ENCODE measurements at regions not wholly inside any gene's neighbourhood (a gene's known extent, or its start where the extent isn't known, plus 50 kb on each side); places are given as distances from the start of the nearest gene placed in this dataset.

DNA sequence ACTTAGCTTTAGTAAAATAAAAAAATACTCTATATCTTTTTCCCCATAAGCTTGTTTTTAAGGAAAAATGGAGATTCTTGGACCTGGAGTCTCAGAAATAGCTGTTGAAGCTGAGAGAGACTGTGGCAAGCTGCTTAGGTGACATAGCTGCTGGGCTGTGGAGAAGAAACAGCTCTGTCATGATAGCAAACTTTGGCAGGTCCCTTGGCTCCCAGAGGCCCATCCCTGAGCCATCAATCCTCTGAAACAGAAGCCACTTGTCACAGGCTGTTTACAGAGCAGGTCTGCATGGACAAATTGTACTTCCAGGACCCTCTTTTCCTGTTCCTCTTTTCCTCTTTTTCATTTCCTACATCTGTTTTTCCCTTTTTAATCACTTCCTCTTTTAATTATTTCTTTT lies 1370.1 kb upstream of the CRIM1 start:
- DNase-seq (ENCODE audit: low read depth in 3 of 3): no peak

DNA sequence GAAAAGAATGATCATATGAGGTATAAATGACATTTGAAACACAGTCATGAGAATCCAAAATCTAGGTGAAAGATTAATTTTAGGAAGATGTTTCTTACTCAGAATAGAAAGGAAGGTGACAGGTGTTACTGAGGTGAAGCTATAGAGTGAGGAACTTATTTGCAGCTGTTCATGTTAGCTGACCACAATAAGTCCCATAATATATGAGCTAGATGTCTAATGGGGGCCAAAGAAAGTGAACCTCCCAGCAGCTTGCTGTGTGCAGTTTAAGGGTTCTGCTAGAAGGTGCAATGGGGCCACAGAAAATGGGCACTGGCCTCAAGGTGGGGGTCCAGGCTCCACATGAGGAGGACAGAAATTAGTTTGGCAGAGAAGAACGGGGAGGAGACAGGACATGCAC lies 1374.9 kb upstream of the CRIM1 start:
- DNase-seq (ENCODE audit: low read depth in 3 of 3): no peak

DNA sequence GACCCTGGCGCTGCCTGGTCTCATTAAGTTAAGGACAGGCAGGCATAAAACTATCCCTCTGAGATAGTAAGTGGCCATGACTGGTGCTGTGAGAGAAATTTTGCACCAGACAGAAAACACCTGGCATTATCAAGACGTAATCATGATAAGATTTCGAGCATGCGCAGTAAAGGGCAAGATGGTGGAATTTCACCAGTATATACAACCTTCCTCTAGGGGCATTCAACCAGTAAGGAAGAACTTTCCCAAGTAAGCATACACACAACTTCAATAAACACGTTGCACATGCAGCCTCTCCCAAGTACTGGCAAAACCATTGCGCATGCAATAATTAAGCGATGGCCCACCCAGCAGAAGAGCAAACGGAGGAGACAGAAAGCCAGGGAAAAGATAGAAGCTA lies 1376.4 kb upstream of the CRIM1 start:
- DNase-seq (ENCODE audit: low read depth in 3 of 3): no peak

DNA sequence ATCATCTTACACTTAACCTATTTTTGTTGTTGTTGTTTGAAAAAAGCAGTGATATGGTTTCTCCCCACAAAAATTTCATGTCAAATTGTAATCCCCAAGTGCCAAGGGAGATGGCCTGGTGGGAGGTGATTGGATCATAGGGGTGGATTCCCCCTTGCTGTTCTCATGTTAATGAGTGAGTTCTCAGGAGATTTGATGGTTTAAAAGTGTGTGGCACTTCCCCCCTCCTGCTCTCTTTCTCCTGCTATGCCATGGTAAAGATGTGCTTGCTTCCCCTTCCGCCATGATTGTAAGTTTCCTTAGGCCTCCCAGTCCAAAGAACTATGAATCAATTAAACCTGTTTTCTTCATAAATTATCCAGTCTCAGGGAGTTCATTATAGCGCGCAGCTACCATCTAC lies 1362.7 kb upstream of the FAM98A start:
- DNase-seq (ENCODE audit: low read depth in 3 of 3): no peak

DNA sequence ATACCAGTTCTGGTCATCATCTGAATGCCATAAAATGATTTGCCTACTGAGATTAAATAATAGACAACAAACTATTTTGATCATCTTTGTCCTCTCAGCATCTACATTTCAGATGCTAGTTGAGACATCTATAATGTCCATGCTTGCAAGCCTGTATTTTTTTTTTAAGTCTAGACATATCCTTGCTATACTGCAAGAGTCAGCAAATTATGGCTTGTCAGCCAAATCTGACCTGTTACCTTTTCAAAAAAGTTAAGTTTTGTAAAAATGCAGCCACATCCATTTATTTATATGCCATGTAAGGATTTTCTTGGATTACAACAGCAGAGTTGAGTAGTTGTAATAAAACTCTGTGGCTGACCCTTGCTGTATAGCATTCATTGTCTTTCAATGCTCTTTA lies 1355.7 kb upstream of the FAM98A start:
- no peak for DNase-seq (ENCODE audit: low read depth in 3 of 3)

DNA sequence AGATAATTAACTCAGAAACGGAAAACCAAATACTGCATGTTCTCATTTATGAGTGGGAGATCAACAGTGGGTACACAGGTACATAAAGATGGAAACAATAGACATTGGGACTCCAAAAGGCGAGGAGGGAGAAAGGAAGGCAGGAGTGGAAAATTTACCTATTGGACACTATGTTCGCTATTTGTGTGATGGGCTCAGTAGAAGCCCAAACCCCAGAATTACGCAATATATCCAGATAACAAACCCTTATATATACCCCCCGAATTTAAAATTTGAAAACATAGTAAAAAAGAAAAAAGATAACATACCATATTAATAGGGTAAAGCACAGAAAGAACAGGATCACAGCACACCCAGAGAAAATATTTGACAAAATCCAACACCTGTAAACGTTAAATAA lies 1351.7 kb upstream of the FAM98A start:
- DNase-seq (ENCODE audit: low read depth in 3 of 3): no peak

DNA sequence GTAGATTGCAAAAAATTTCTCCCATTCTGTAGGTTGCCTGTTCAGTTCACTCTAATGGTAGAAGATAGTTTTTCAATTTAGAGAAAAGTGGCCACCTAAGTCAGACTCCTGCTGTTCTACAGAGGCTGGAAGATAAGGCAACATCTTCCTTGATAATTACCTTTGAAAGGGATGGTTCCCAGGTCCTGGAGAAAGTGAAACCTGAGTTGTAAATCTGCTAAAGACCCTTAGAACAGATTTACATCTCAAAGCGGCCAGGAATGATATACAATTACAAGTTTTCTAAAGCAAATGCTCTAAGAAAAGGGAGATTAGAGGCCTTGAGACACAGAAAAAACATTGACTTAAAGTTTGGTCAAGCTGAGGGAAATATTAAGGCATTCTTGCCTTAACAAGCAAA lies 1350.2 kb upstream of the FAM98A start:
- DNase-seq (ENCODE audit: low read depth in 3 of 3): no peak

DNA sequence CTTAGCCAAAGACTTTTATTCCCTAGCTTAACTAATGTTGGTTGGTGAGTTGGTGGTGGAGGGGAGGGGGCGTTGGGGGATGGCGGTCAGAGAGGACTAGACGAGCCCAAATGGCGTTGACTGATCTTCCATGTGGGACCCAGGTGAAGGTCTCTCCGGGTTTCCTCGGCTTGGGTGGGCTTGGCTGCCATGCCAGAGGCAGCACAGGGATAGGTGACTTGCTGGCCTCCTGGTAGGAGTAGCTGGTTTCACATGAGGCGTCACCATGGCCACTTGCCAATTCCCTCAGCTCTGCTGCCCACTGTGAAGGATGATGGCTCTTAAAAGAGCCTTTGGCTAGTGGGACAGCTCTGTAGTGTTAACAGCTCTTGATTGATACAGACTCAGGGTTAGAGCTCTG lies 1337.0 kb upstream of the FAM98A start:
- DNase-seq (ENCODE audit: low read depth in 3 of 3): no peak

DNA sequence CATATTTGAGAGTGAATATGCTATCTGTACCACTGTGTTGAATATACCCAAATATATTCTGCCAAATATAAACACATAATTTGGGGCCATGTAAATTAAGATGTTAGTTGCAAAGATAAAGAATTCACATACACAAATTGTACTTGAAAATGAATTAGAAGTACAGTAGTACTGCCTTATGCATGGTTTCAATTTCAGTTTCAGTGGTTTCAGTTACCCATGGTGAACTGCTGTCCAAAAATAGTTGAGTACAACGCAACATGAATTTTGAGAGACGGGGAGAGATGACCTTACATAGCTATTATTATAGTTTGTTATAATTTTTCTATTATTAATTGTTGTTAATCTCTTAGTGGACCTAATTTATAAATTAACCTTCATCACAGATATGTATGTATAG lies 1313.0 kb upstream of the FAM98A start:
- DNase-seq (ENCODE audit: low read depth in 3 of 3): no peak

DNA sequence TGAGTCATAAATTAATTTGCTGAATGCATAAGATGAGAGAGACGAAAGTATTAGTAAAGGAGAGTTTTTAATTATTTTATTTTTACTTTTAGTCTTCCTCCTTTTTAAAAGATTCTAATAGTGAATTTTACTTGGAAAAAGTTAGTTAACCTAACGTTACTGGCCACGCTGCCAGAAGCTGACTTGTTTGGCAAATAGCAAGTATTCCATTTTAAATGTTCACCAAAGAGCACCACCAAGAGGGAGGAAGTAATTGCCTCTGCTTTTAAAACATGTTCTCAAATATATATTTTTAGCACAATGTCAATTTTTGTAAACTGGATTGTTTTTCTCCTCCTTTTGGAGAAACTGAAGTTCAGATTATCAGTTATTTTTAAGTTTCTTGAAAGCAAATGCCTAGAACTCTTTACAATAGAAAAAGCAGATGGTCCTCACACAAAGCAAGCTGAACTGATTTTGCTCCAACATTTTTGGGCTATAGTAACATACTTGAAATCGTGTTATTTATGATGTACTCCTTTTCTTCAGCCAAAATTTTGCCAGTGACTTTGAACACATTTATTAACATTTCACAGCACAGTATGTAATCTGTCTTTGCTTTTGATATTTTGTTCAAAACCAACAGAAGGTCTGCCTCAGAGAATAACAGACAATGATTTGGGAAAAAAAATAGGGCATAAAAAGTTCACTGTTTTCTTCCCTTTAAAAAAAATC lies 1311.0 kb upstream of the FAM98A start:
- no peak for DNase-seq (ENCODE audit: low read depth in 3 of 3)

DNA sequence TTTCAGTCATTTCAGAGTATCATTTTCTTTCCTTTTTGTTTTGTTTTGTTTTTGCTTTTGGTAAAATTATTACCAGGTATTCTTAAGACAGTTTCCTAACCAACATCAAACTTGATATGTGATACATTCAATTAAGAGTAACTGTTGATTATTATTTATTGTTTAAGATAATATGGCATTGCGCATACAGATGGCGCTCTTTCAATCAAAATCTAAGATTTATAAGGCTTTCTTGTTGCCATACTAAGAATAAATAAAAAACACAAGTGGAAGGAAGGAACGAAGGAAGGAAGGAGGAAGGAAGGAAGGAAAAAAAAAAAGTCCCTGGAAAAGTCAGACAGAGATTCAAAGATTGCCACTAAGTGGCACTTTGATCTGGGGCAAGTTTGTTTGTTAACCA lies 1308.7 kb upstream of the FAM98A start:
- no peak for DNase-seq (ENCODE audit: low read depth in 3 of 3)

DNA sequence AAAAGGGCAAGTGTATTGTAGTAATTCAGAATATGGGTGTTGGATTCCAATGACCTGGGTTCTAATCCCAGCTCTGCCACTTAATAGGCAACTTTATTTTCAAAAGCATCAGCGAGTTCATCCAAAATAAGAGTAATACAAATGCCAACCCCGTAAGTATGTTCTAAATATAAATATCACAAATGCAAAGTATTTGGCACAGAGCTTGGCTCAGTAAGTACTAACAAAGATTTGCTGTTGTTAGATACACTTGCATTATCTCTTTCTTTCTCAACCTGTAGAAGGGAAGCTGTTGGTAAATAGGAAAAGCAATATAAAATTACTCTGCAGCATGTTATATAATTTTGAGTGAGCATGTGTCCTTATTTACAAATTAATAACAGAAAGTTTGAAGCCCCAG lies 1302.6 kb upstream of the FAM98A start:
- DNase-seq (ENCODE audit: low read depth in 3 of 3): no peak

DNA sequence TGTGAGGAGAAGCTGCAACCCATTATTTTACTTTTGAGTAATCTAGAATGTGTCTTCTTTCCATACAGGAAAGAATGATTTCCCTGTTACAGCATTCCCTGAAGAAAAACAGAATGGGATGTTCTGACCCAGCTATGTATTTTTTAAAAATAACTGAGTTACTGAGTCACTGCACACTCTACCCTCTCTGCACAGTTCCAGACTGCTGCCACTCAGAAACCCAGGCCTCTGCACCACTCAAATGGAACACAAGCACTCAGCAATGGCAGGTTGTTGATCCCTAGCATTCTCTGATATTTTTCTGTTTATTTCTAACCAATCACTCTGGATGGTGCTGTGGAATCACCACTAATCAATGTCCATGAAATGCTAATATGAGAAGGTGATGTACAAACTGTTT lies 1300.0 kb upstream of the FAM98A start:
- no peak for DNase-seq (ENCODE audit: low read depth in 3 of 3)

DNA sequence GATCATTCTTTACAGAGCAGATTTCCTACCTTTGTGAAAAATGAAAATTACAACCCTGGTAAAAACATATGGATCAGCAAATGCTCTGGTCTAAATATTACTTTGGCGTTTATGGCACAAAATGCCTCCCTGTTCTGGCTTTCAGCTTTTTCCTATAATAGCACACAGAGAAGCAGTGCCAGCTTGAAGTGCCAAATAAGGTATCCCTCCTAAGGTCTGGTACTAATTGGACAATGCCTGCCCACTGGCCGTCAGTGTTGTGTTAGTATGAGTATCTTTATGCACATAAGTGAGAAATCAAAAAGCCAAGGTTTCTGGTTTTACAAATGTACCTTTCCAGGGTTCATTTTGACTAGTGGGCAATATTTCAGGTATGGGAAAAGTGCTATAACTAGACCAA lies 1293.7 kb upstream of the FAM98A start:
- no peak for DNase-seq (ENCODE audit: low read depth in 3 of 3)

DNA sequence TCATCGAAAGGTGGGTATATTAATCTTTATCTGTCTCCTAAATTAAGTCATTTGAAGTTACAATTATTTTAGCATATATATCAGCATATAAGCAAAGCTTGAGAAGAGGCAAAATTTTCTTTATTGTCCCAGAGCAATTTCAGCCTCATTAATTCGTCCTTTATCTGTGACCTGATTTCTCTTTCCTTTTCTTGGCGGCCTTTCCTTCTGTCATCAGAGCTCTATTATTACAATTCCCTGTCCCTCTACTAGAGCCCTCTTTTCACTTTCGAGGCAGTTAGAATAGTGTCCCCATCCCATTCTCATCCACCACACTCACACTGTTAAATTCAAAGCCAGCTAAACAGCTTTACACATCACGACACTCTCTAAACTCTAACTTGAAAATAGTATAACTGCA lies 1293.2 kb upstream of the FAM98A start:
- no peak for DNase-seq (ENCODE audit: low read depth in 3 of 3)

DNA sequence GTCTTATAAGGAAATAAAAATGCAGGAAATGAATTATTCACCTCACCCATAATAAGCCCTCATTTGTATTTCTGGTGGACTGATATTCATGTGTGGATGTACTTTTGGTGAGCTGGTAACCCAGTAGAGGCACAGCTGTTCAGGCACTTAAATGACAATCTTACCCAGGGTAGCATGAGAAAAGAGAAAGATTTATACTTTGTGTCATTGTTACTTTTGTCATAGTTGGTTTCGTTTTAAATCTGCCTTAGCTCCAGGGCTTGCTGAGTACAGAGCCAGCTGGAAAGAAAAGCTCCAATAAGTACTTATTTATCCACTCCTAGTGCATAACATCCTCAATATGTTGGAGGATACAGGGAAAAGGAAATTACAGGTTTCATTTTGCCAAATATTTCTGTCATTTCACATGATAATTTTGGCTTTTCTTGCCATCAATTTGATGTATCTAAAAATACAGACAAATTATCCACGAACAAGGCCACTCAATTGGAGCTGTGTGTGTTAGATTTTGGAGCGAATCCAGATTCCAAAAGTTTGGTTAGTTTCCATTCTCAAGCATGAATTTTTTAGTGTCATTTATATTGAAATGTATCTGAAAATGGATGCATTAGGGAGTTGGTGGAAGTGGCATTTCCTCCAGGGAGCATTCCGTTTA lies 1276.1 kb upstream of the FAM98A start:
- DNase-seq (ENCODE audit: low read depth in 3 of 3): no peak

DNA sequence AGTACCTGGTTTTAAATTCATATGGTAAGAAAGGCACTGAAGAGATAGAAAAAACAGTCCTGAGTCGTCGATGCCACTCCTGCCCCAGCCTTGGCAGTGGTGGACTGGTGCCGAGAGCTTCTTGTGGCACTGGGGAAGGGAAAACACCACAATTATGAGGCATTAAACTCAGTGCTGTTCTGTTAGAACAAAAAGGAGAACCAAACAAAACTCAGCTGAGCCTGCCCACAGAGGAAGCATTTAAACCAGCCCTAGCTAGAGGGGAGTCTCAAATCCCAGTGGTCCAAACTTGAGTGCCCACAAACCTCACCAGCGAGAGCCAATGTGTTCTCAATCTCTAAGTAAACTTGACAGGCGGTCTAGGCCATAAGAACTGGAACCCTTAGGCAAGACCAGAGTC lies 1254.5 kb upstream of the FAM98A start:
- no peak for DNase-seq (ENCODE audit: low read depth in 3 of 3)

DNA sequence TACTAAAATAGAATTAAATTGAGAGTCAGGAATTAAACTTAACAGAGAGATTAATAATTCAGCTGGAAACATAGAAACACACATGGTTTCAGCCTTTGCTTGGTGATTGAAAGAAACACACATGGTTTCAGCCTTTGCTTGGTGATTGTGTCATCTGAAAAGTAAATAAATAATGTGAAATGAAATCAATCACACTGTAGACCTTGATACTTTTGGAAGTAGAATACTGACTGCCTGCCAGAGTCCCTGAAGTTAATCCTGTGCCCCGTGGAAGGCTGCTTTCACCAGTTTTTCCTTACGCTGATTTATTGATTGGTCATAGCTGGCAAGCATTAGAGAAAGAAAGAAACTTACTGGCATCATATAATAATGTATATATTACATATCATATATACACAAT lies 1252.7 kb upstream of the FAM98A start:
- DNase-seq (ENCODE audit: low read depth in 3 of 3): no peak

DNA sequence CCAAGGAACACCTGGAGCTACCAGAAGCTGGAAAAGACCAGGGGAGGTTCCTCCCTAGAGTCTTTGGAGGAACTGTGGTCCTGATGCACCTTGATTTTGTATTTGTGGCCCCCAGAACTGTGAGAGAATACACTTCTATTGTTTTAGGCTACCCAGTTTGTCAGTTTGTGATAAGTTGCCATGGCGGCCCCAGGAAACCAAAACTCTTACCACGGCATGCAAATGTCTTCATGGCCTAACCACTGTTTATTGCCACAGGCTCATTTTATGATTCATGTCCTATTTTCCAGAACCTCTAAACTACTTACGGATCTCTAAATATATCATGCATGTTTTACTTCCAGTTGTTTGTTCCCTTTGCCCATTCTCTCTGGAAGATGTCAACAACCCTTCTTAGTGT lies 1250.7 kb upstream of the FAM98A start:
- no peak for DNase-seq (ENCODE audit: low read depth in 3 of 3)

DNA sequence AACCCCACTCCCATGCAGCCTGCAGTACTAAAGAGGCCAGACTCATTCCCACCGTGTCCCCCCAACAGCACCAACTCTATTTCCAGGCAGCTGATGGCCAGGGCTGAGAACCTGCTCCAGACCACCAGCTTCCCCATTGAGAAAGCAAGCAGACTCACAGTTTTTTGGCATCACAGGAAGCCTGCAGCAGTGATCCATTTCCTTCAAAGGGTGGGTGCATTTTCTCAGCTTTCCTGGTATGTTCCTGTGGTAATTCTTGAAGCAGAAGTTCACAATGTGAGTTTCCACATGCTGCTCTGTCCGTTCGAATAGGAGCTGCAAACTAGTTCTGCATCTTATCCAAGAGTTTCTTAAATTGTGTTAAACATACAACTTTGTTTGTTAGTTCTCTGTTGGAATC lies 1249.6 kb upstream of the FAM98A start:
- no peak for DNase-seq (ENCODE audit: low read depth in 3 of 3)

DNA sequence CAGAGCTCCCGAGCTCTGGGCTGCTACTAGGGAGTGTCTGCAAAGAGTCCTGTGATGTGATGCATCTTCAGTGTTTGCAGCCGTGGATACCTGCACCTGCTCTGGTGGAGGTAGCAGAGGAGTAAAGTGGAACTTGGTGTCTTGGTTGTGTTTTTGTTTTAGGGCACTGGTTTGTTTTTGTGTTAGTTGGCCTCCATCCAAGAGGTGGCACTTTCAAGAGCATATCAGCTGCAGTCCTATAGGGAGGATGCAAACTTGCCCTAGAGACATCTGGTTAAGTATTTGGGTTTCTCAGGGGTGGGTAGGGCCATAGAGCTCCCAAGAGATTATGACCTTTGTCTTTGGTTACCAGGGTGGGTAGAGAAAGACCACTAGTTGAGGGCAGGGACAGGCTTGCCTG lies 1249.0 kb upstream of the FAM98A start:
- no peak for DNase-seq (ENCODE audit: low read depth in 3 of 3)

DNA sequence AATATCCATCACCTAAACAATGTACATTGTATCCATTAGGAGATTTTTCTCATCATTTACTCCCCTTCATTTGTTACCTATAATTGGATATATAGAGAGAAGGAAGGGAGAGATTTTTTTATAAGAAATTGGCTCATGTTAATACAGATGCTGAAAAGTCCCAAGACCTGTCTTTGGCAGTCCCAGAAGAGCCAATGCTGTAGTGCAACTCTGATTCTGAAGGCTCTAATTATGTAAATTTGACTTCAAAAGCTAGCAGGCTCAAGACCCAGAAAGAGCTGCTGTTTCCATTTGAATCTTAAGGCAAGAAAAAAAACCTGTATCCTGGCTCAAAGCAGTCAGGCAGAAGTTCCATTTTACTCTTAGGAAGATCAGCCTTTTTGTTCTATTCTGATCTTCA lies 1245.5 kb upstream of the FAM98A start:
- no peak for DNase-seq (ENCODE audit: low read depth in 3 of 3)

DNA sequence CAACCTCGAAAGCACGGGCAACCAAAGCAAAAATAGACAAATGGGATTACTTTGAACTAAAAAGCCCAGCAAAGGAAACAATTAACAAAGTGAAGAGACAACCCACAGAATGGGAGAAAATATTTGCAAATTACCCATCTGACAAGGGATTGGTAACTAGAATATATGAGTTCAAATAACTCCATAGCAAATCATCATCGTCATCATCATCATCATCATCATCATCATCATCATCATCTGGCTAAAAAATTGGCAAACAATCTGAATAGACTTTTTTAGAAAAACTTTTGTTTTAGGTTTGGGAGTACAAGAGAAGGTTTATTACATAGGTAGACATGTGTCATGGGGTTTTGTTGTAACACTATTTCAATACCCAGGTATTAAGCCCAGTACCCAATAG lies 1239.3 kb upstream of the FAM98A start:
- DNase-seq (ENCODE audit: low read depth in 3 of 3): no peak

DNA sequence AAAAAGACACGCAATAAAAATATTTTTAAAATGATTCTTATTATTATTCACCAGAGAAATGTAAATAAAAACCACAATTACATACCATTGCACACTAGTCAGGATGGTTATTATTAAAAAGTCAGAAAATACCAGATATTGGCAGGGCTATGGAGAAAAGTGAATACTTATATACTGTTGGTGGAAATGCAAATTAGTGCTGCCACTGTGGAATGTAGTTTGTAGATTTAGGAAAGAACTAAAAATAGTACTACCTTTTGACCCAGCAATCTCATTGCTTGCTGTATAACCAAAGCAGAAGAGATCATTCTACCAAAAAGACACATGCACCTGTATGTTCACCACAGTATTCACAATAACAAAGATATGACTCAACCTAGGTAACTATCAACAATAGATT lies 1237.3 kb upstream of the FAM98A start:
- no peak for DNase-seq (ENCODE audit: low read depth in 3 of 3)

Measured in stimulated activated CD4-positive, alpha-beta T cell treated with anti-CD3 and anti-CD28 coated beads, TNF-alpha, amount 100 ng/mL, for 24 hours (primary cell).